Glutamatergic neuron (in vitro differentiated cells): ENCODE measurements at regions not wholly inside any gene's neighbourhood (a gene's known extent, or its start where the extent isn't known, plus 50 kb on each side); places are given as distances from the start of the nearest gene placed in this dataset.

ENCODE experiments used
- DNase-seq: peaks from one replicate; pipeline ENCODE4 v3.0.0; 2022
- H3K27ac Mint-ChIP-seq: one replicate; pipeline ENCODE4 v1.8.0; 2020; ENCODE audit warnings: mild to moderate bottlenecking, mixed read lengths, inconsistent platforms; ENCODE audit not compliant: unreplicated experiment
- H3K27me3 Mint-ChIP-seq: one replicate; pipeline ENCODE4 v1.8.0; 2020; ENCODE audit warnings: mild to moderate bottlenecking, moderate library complexity, mixed read lengths, inconsistent platforms; ENCODE audit not compliant: unreplicated experiment
- H3K36me3 Mint-ChIP-seq: one replicate; pipeline ENCODE4 v1.8.0; 2020; ENCODE audit warnings: mild to moderate bottlenecking, mixed read lengths, inconsistent platforms; ENCODE audit not compliant: unreplicated experiment
- H3K4me1 Mint-ChIP-seq: one replicate; pipeline ENCODE4 v1.8.0; 2020; ENCODE audit warnings: mild to moderate bottlenecking, low read depth, mixed read lengths, inconsistent platforms; ENCODE audit not compliant: unreplicated experiment
- H3K4me3 Mint-ChIP-seq: one replicate; pipeline ENCODE4 v1.8.0; 2020; ENCODE audit warnings: mild to moderate bottlenecking, mixed read lengths, inconsistent platforms; ENCODE audit not compliant: unreplicated experiment
- H3K9me3 Mint-ChIP-seq: one replicate; pipeline ENCODE4 v1.8.0; 2020; ENCODE audit warnings: mild to moderate bottlenecking, moderate library complexity, mixed read lengths, inconsistent platforms; ENCODE audit not compliant: unreplicated experiment
- TF ChIP-seq, protein P1 (sequence below): fragments of 200-600 bp; sonication (generic); IDR thresholded peaks from one replicate; pipeline ENCODE4 v1.5.0; 2021; ENCODE audit not compliant: partially characterized antibody, unreplicated experiment

DNA sequence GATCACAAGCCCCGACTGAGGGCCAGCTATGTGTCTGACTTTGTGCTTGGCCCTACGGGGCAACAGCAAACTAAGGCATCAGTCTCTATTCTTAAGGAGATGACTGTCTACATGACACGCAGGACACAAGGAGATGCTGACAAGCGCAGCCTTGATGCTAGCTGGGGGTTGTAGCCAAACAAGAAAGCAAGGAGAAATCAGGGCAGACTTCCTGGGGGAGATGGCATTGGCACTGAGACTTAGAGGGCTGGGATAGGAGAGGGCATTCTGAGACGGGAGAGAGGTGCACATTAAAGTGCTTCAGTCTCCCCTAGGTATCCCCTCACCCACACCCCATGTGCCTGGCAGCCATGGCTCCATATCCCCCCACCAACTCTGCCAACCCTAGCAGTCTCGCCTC, 210.8 kb upstream of the POU3F1 start:
- H3K9me3 Mint-ChIP-seq = no peaks in the 10 kb centered on the region
- peaks cover 5% of the 10 kb centered on the region for H3K27me3 Mint-ChIP-seq
- no peak for DNase-seq
- H3K36me3 Mint-ChIP-seq = peaks cover 4% of the 10 kb centered on the region
- TF ChIP-seq, protein P1, sequence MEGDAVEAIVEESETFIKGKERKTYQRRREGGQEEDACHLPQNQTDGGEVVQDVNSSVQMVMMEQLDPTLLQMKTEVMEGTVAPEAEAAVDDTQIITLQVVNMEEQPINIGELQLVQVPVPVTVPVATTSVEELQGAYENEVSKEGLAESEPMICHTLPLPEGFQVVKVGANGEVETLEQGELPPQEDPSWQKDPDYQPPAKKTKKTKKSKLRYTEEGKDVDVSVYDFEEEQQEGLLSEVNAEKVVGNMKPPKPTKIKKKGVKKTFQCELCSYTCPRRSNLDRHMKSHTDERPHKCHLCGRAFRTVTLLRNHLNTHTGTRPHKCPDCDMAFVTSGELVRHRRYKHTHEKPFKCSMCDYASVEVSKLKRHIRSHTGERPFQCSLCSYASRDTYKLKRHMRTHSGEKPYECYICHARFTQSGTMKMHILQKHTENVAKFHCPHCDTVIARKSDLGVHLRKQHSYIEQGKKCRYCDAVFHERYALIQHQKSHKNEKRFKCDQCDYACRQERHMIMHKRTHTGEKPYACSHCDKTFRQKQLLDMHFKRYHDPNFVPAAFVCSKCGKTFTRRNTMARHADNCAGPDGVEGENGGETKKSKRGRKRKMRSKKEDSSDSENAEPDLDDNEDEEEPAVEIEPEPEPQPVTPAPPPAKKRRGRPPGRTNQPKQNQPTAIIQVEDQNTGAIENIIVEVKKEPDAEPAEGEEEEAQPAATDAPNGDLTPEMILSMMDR = no peak
- no peak overlapping the region for H3K27ac Mint-ChIP-seq
- no peaks in the 10 kb centered on the region for H3K4me1 Mint-ChIP-seq
- no peak overlapping the region for H3K4me3 Mint-ChIP-seq

DNA sequence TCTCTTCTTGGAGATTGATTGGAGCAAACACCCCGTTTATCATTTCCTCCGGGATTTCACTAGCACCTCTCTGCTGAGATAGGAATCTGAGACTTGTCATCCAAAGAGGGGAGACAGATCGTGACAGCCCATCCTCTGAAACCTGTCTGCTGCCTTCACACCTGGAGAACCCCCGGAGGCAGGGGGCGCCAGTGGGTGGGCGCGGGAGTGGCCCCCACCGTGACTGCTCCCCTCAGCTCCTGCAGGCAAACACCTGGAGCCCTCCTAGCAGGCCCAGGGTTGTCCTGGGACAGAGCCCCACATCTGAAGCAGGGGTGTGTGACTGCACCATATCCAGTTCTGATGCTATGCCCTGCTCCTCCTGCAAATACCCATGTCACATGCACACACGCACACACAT, 209.5 kb upstream of the POU3F1 start:
- H3K9me3 Mint-ChIP-seq = no peaks in the 10 kb centered on the region
- no peak overlapping the region for H3K27ac Mint-ChIP-seq
- H3K4me3 Mint-ChIP-seq = no peak overlapping the region
- TF ChIP-seq, protein P1 = no peak
- DNase-seq = no peak
- H3K36me3 Mint-ChIP-seq = peaks cover 4% of the 10 kb centered on the region
- peaks cover 5% of the 10 kb centered on the region for H3K27me3 Mint-ChIP-seq
- no peaks in the 10 kb centered on the region for H3K4me1 Mint-ChIP-seq

DNA sequence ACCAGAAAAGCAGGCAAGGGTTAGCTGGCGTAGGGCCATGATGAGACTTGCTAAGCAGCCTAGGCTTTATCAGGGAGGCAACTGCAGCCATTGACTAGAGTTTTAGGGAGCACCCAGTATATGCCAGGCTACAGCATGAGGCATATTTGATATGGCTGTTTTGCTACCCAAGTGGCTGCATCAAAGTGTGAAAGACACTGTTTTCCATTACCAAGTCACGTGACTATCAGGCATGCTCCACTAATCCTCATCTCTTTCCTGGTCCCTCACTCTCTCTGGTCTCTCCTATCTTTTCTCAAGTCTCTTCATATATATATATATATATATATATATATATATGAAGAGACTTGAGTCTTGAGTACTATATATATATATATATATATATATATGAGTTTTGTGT, 206.7 kb upstream of the POU3F1 start:
- H3K9me3 Mint-ChIP-seq = no peaks in the 10 kb centered on the region
- no peak for DNase-seq
- H3K4me3 Mint-ChIP-seq = no peak overlapping the region
- TF ChIP-seq, protein P1 = no peak
- peaks cover 4% of the 10 kb centered on the region for H3K36me3 Mint-ChIP-seq
- H3K4me1 Mint-ChIP-seq = peaks cover 10% of the 10 kb centered on the region
- no peak overlapping the region for H3K27ac Mint-ChIP-seq
- peaks cover 7% of the 10 kb centered on the region for H3K27me3 Mint-ChIP-seq

DNA sequence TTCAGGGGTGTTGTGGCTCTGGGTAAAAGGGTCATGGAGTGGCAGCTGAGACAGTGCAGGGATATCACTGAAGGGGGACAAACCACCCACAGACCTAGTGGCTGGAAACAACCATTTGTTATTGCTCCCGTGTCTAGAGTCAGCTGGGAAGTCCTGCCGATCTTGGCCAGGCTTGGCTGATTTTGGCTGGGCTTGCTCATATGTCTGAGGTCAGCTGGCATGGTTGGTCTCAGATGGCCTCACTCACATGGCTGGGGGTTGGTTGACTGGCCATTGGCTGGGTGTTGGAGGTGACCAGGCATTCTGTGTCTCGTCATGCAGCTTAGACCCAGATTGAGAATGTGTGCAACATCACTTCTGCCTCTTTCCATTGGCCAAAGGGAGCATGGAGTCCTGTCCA, 203.8 kb upstream of the POU3F1 start:
- Mint-ChIP-seq H3K4me1 (peaks cover 35% of the 10 kb centered on the region), H3K4me3 (no peak overlapping the region), H3K27me3 (peaks cover 4% of the 10 kb centered on the region), H3K9me3 (no peaks in the 10 kb centered on the region), H3K27ac (no peak overlapping the region), H3K36me3 (peaks cover 4% of the 10 kb centered on the region)
- no peak for DNase-seq
- TF ChIP-seq, protein P1 = no peak

DNA sequence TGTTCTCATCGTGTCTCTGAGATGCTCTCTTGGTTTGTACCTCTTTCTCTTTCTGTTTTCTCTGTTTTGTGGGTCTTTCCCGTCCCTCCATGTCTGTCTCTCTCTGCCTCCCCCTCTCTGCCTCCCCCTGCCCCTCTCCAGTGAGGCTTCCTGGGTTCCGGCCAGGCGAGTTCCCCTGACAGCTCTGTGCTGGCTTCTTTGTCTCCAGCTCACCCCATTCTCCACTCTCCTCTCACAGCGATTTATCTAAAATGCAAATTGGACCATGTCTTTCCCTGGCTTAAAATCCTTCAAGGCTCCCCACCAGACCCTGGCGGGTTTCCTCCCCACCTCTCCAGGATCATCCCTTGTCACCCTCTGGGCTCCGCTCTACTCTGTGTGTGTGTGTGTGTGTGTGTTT, 202.4 kb upstream of the POU3F1 start:
- Mint-ChIP-seq H3K4me3 (peak overlapping the region; percentile 51), H3K36me3 (peaks cover 2% of the 10 kb centered on the region), H3K4me1 (peaks cover 40% of the 10 kb centered on the region), H3K27ac (peak overlapping the region; percentile 10), H3K9me3 (no peaks in the 10 kb centered on the region), H3K27me3 (peaks cover 4% of the 10 kb centered on the region)
- TF ChIP-seq, protein P1 = no peak
- no peak for DNase-seq
